ENCODE measurements at regions not wholly inside any gene's neighbourhood (a gene's known extent, or its start where the extent isn't known, plus 50 kb on each side); places are given as distances from the start of the nearest gene placed in this dataset.

DNA sequence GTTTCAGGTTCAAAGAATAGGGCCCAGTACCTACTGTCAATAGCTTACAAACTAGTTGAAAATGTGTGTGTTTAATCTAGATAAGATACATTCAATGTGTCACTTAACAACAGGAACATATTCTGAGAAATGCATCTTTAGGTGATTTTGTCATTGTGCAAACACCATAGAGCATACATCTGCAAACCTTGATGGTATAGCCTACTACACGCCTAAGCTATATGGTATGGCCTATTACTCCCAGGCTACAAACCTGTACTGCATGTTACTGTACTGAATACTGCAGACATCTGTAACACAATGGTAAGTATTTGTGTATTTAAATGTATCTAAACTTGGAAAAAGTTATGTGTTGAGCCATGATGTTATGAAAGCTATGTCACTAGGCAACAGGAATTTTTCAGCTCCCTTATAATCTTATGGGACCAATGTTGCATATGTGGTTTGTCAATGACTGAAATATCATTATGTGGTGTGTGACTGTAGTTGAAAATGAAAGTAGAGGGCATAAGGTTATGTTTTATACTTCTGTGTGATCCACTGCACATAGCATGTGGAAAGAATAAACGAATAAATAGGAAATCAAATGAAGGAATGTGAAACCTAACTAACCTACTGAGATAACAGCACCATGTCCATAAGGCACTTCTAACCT, 129.0 kb upstream of the CAMK1G start:
- no peak for DNase-seq

DNA sequence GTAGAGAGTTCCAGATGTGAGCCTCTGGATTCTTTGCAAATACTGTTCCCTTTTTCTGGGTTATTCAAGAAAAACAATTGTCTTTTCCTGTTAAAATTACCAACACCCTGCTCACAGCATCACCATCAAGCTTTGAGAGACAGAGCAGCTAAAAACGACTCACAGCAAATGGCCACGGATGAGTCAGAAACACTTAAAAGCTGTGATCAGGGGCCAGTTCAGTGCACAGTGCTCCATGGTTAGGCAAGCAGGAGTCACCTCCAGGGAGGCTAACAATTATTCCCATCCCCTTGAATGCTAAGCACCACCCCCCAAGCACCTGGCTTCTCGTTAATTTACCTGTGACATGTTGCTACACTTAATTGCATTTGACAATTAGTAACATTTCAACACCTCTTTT, 128.4 kb upstream of the CAMK1G start:
- no peak for DNase-seq

DNA sequence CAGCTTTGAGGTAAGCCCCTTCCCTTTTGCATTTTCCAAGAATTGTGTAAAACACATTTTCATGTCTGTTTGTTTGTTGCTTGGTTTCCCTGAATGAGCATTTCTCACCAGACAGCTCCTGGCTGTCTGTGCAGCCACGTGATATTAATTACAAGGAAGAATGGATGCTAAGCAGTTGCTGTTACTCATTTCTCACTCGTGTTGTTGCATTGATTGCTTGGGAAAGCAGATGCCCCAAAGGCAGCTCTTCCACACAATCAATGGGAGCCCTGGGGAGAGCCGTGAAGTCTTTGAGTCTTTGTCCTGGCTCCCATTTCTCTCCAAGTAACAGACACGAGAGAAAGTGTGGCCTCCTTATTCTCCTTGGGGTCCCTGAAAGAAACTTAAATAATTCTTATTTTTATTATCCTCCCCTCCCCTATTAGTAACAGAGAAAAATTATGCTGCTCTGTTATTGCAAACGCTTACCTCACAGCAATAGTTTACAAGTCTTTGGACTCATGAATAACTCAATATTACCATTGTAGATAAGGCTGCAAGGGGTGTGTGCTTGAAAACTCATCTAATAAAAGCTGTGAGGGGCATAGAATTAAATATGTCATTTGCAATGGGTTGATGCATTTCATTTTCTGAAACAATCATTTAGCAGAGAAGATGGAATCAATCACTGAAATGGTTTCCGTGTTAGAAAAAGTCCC, 127.7 kb upstream of the CAMK1G start:
- DNase-seq, result no peak

GRCh38 chr1:209456878-209457277, 126.6 kb upstream of the CAMK1G start:
- no peak for DNase-seq

GRCh38 chr1:209457401-209458125, 126.0 kb upstream of the CAMK1G start:
- no peak for DNase-seq

DNA sequence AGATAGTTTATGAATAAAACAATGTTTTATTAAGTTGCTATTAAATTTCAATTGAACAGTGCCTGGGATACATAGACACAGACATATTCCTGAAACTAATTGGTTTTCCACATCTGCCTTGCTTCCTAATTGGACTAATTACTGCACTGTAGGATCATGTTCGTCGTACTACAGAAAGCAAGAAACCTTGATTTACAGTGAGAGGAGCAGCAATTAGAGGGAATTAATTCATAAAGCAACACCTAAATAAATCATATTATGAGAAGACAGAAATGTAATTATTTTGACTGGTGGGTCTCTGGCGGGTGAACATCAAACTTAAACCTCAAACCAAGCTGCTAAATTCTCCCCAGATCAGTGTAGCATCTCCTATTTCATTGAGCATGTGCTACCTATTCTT, 124.6 kb upstream of the CAMK1G start:
- DNase-seq, result no peak

- no peak for DNase-seq
Observed at GRCh38 chr1:209461168-209461567, 122.3 kb upstream of the CAMK1G start.

DNA sequence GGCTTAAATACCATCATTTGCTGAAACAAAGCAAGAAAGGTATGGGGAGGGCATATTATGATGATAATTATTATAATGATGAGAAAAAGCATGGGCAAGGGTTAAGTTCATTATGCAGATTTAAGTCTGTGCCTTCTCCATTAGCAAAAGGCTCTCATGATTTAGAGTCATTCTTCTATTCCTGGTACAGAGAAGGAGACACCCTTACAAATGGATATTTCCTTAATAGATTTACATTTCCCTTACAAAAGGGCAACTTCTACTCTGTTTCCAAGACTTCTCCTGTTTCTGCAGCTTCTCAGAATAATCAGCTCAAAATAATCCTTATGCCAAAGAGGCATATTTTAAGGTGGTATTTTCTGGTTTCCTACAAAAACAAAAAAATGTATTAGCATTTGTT, 121.1 kb upstream of the CAMK1G start:
- no peak for DNase-seq

- DNase-seq, result no peak
Observed at GRCh38 chr1:209463441-209463840, 120.1 kb upstream of the CAMK1G start.

GRCh38 chr1:209473025-209473424, 110.5 kb upstream of the CAMK1G start:
- DNase-seq, result no peak

- no peak for DNase-seq
Observed at GRCh38 chr1:209480345-209480744, 103.2 kb upstream of the CAMK1G start.

DNA sequence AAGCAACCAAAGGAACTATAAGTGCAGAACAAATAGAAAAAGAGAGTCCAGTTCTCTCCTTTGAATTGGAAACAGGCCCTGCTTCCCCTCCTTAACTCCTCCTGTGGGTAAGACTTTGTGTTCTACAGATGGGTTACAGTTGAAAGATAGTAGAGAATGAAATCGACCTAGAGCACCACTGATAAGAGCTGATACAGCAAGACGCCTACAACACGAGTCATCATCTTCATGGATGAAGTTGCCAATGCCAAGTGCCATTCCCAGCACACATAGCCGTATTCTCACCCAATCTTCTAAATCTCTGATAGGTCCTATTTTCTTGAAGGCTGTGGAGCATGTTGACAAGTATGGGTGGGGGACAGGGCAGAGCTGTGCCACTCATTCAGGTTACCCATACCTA, 99.8 kb upstream of the CAMK1G start:
- DNase-seq, result no peak

- DNase-seq, result no peak
Observed at GRCh38 chr1:209484429-209484828, 99.1 kb upstream of the CAMK1G start.

- DNase-seq, result peak; percentile 78
Observed at GRCh38 chr1:209485167-209485566, 98.3 kb upstream of the CAMK1G start.

GRCh38 chr1:209485751-209486150, 97.8 kb upstream of the CAMK1G start:
- DNase-seq, result no peak

- no peak for DNase-seq
Observed at GRCh38 chr1:209486861-209487593, 96.5 kb upstream of the CAMK1G start.

GRCh38 chr1:209490013-209490412, 93.5 kb upstream of the CAMK1G start:
- no peak for DNase-seq

GRCh38 chr1:209491031-209491430, 92.5 kb upstream of the CAMK1G start:
- DNase-seq, result no peak

DNA sequence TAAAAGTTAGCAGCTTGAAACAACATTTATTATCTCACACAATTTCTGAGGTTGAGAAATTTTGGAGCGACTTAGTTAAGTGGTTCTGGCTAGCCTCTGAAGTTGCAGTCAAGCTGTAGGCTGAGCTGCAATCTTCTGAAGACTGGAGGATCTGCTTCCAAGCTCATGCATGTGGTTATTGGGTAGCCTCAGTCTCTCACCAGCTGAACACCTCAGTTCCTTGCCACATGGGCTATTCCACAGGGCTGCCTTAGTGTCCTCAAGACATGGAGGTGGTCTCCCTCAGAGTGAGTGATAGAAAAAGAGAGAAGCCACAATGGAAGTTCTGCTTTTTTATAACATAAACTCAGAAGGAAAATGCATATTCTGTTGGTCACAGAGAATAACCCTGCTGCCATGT, 92.0 kb upstream of the CAMK1G start:
- no peak for DNase-seq

- DNase-seq, result no peak
Observed at GRCh38 chr1:209491897-209492296, 91.6 kb upstream of the CAMK1G start.

DNA sequence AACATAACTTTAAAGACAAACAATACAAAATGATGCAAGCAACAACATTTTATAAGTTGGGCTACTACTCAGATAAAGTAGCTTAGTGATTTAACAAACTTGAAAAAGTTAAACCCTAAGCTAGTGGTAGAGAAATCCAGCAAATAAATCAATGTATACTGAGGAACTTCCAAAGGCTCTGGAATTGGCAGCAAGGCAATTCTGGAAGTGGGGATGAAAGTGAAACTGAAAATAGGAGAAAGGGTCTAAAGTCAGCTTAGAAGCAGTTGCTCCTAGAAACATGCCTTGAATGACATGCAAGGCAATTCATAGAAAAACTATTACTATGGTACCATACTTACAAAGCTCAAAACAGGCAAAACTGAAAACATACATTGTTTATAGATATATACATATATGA, 90.0 kb upstream of the CAMK1G start:
- DNase-seq, result no peak

GRCh38 chr1:209497729-209498128, 85.8 kb upstream of the CAMK1G start:
- DNase-seq, result no peak

GRCh38 chr1:209500993-209501392, 82.5 kb upstream of the CAMK1G start:
- DNase-seq, result no peak

DNA sequence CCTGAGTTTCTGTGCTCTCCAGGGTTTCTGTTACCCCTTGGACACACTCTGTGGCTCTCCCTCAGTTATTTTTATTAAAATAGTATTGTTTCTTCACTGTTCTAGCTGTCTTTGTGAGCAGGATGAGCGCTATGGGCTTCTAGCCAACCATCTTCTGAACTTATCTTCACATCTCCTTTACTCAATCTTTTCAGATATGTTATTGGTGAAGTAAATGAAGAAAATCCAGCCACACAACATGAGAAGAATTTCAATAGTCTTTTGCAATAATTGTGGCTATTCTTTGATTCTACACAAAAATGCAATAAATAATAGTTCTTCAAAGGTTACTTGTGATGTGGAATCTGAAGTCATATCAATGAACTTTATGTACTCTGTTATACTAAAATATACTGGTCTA, 80.3 kb upstream of the CAMK1G start:
- no peak for DNase-seq

Data from NCI-H2029 treated with DMSO at 0.1 percent for 48 hours (cell line).